K562 (cell line): ENCODE measurements at regions not wholly inside any gene's neighbourhood (a gene's known extent, or its start where the extent isn't known, plus 50 kb on each side); places are given as distances from the start of the nearest gene placed in this dataset.
A peak's percentile ranks its signal among the peaks of the same experiment; 100 is the strongest.
"Not testable (repeated sequence)": the region's sequence is repeated elsewhere in the genome, so short reads cannot be mapped to it uniquely, and the experiment has no call there.

Source experiments
- ARID3A ChIP-seq: IDR thresholded peaks from 2 replicates; pipeline ENCODE4 v1.6.1; 2012; ENCODE audit warnings: low read depth, low read length, improper control_type of control experiment, borderline replicate concordance
- CBFA2T2 ChIP-seq: fragments of 450-650 bp; conservative IDR thresholded peaks from 2 replicates; pipeline ENCODE4 v1.6.1; 2017; ENCODE audit warnings: mild to moderate bottlenecking
- CBFA2T3 ChIP-seq: fragments of 450-650 bp; IDR thresholded peaks from 2 replicates; pipeline ENCODE4 v1.6.1; 2017
- CC2D1A ChIP-seq: fragments of 450-650 bp; IDR thresholded peaks from 2 replicates; pipeline ENCODE4 v1.6.1; 2017; ENCODE audit warnings: mild to moderate bottlenecking
- CTBP1 ChIP-seq: fragments of 450-650 bp; IDR thresholded peaks from 2 replicates; pipeline ENCODE4 v1.6.1; 2016; ENCODE audit warnings: borderline replicate concordance
- CXXC5 ChIP-seq: fragments of 250-450 bp; sonication (Bioruptor Pico); IDR thresholded peaks from 2 replicates; pipeline ENCODE4 v1.8.0; 2022; ENCODE audit warnings: inconsistent platforms, mild to moderate bottlenecking, moderate library complexity
- DPF2 ChIP-seq: fragments of 450-650 bp; IDR thresholded peaks from 2 replicates; pipeline ENCODE4 v1.6.1; 2016
- ELF4 ChIP-seq: fragments of 450-650 bp; formaldehyde crosslinking; IDR thresholded peaks from 2 replicates; pipeline ENCODE4 v1.4.0; 2022; ENCODE audit warnings: missing genetic modification characterization
- FOXJ2 ChIP-seq: fragments of 200-800 bp; sonication (Bioruptor generic); IDR thresholded peaks from 2 replicates; pipeline ENCODE4 v1.6.1; 2016; ENCODE audit warnings: missing genetic modification characterization, missing compliant biosample characterization
- FOXM1 ChIP-seq, 2 experiments: fragments of 450-650 bp in 1 of 2; sonication (generic) in 1 of 2; formaldehyde crosslinking in 1 of 2; IDR thresholded peaks; 2 replicates each; pipeline versions ENCODE4 v1.6.1 to v1.9.0; 2017 to 2022; ENCODE audit warnings: low read depth in 2 of 2, mild to moderate bottlenecking in 2 of 2, missing genetic modification reagents in 1 of 2, moderate library complexity in 1 of 2
- MBD2 ChIP-seq: sonication (generic); IDR thresholded peaks from 2 replicates; pipeline ENCODE4 v1.6.1; 2016; ENCODE audit warnings: low read depth, borderline replicate concordance
- MEIS2 ChIP-seq: fragments of 450-650 bp; IDR thresholded peaks from 2 replicates; pipeline ENCODE4 v1.6.1; 2014; ENCODE audit warnings: mild to moderate bottlenecking; ENCODE audit not compliant: partially characterized antibody
- NCOR1 ChIP-seq: fragments of 450-650 bp; IDR thresholded peaks from 2 replicates; pipeline ENCODE4 v1.6.1; 2016; ENCODE audit warnings: mild to moderate bottlenecking, moderate library complexity
- PHB2 ChIP-seq: fragments of 450-650 bp; IDR thresholded peaks from 2 replicates; pipeline ENCODE4 v1.6.1; 2017; ENCODE audit warnings: low read depth
- PML ChIP-seq: IDR thresholded peaks from 2 replicates; pipeline ENCODE4 v1.6.1; 2012; ENCODE audit warnings: low read length, inconsistent platforms
- RCOR1 ChIP-seq, 2 experiments: IDR thresholded peaks; 2 replicates each; pipeline ENCODE4 v1.6.1; 2012; ENCODE audit warnings: low read depth in 2 of 2, low read length in 2 of 2, borderline replicate concordance in 1 of 2, improper control_type of control experiment in 1 of 2
- SMARCE1 ChIP-seq: fragments of 450-650 bp; IDR thresholded peaks from 2 replicates; pipeline ENCODE4 v1.7.1; 2016; ENCODE audit warnings: mild to moderate bottlenecking
- SOX6 ChIP-seq: fragments of 450-650 bp; IDR thresholded peaks from 2 replicates; pipeline ENCODE4 v1.6.1; 2014; ENCODE audit warnings: mild to moderate bottlenecking
- SPI1 ChIP-seq: IDR thresholded peaks from 2 replicates; pipeline ENCODE4 v1.6.1; 2011; ENCODE audit warnings: low read depth, low read length, control low read depth, borderline replicate concordance
- TAL1 ChIP-seq: fragments of 450-650 bp; IDR thresholded peaks from 2 replicates; pipeline ENCODE4 v1.6.1; 2016; ENCODE audit warnings: mild to moderate bottlenecking
- TCF3 ChIP-seq: sonication (generic); formaldehyde crosslinking; IDR thresholded peaks from 2 replicates; pipeline ENCODE4 v1.4.0; 2020; ENCODE audit warnings: mild to moderate bottlenecking, missing genetic modification reagents
- TEAD1 ChIP-seq, 2 experiments: fragments of 450-650 bp in 1 of 2; sonication (generic) in 1 of 2; formaldehyde crosslinking; IDR thresholded peaks; 2 replicates each; pipeline versions ENCODE4 v1.4.0 to v1.8.0; 2020 to 2022; ENCODE audit warnings: mild to moderate bottlenecking in 2 of 2, missing genetic modification reagents in 1 of 2
- TEAD4 ChIP-seq, 2 experiments: sonication (generic) in 1 of 2; formaldehyde crosslinking in 1 of 2; IDR thresholded peaks; 2 replicates each; pipeline versions ENCODE4 v1.6.1 to v1.8.0; 2012 to 2022; ENCODE audit warnings: borderline replicate concordance in 1 of 2, inconsistent platforms in 1 of 2, low read length in 1 of 2, mild to moderate bottlenecking in 1 of 2, missing genetic modification reagents in 1 of 2
- ZNF197 ChIP-seq: fragments of 200-800 bp; sonication (Bioruptor generic); IDR thresholded peaks from 2 replicates; pipeline ENCODE4 v1.6.1; 2016; ENCODE audit warnings: low read depth, missing genetic modification characterization, missing compliant biosample characterization
- ZNF639 ChIP-seq, 2 experiments: fragments of 200-800 bp in 1 of 2; sonication (Bioruptor generic) in 1 of 2; sonication (generic) in 1 of 2; formaldehyde crosslinking in 1 of 2; IDR thresholded peaks in 1 of 2; conservative IDR thresholded peaks in 1 of 2; 2 replicates each; pipeline versions ENCODE4 v1.5.0 to v1.6.1; 2016 to 2020; ENCODE audit warnings: missing compliant biosample characterization in 1 of 2, missing genetic modification characterization in 1 of 2, missing genetic modification reagents in 1 of 2
- ZNF766 ChIP-seq: fragments of 200-800 bp; sonication (Bioruptor generic); conservative IDR thresholded peaks from 2 replicates; pipeline ENCODE4 v1.6.1; 2016; ENCODE audit warnings: missing genetic modification characterization, missing compliant biosample characterization

- TF ChIP-seq ELF4 (0 out of 2 replicates have a peak, but pooled peaks have one; percentile 51), CBFA2T2 (peak; percentile 76), PML (peak; percentile 83; the same call in 1 of the 2 replicates), MEIS2 (peak; percentile 52), RCOR1 (IDR thresholded peaks at IDR 0.05; ENCODE audit: borderline replicate concordance in 1 of 2, low read depth in 2 of 2, low read length in 2 of 2) (peak in 1 of 2 experiments; percentile 77; a peak in 1 of 4 replicates), TEAD1 (CRISPR knock-in tag; IDR thresholded peaks at IDR 0.05) (peak in 1 of 2 experiments; percentile 26; a peak in 1 of 4 replicates), FOXJ2 (tag) (0 out of 2 replicates have a peak, but pooled peaks have one; percentile 6), TAL1 (peak; percentile 91), SPI1 (peak; percentile 95), CC2D1A (peak; percentile 21; the same call in 1 of the 2 replicates), NCOR1 (peak; percentile 76), ZNF639 (CRISPR knock-in tag; conservative IDR thresholded peaks at IDR 0.05 in 1 of 2, IDR thresholded peaks at IDR 0.05 in 1 of 2) (peak in 1 of 2 experiments; percentile 41; a peak in 1 of 4 replicates), ARID3A (peak; percentile 74; the same call in 1 of the 2 replicates), SMARCE1 (peak; percentile 97), CXXC5 (0 out of 2 replicates have a peak, but pooled peaks have one; percentile 15), DPF2 (peak; percentile 92), CBFA2T3 (peak; percentile 89), CTBP1 (peak; percentile 59; the same call in 1 of the 2 replicates), TCF3 (CRISPR knock-in tag) (peak; percentile 81), PHB2 (0 out of 2 replicates have a peak, but pooled peaks have one; percentile 28), MBD2 (peak; percentile 49; the same call in 1 of the 2 replicates), SOX6 (peak; percentile 83), ZNF766 (CRISPR knock-in tag) (0 out of 2 replicates have a peak, but pooled peaks have one; percentile 42), FOXM1 (IDR thresholded peaks at IDR 0.05; ENCODE audit: low read depth) (peak; percentile 84), ZNF197 (CRISPR knock-in tag) (peak; percentile 78; the same call in 1 of the 2 replicates), TEAD4 (IDR thresholded peaks at IDR 0.05; ENCODE audit: low read length) (peak; percentile 90)
- TF ChIP-seq FOXM1 (CRISPR knock-in tag; IDR thresholded peaks at IDR 0.05; ENCODE audit: low read depth); TEAD4 (CRISPR knock-in tag; IDR thresholded peaks at IDR 0.05; ENCODE audit: borderline replicate concordance): not testable (repeated sequence)
Observed at GRCh38 chr3:143181977-143182376, 62.4 kb downstream of the CHST2 start (continued).
